Femur (tissue), 1 donor: ENCODE measurements at regions not wholly inside any gene's neighbourhood (a gene's known extent, or its start where the extent isn't known, plus 50 kb on each side); places are given as distances from the start of the nearest gene placed in this dataset.
A peak's percentile ranks its signal among the peaks of the same experiment; 100 is the strongest.

Experiments
- DNase-seq: peaks from one replicate; pipeline ENCODE4 v3.0.0-alpha.2; 2017

DNA sequence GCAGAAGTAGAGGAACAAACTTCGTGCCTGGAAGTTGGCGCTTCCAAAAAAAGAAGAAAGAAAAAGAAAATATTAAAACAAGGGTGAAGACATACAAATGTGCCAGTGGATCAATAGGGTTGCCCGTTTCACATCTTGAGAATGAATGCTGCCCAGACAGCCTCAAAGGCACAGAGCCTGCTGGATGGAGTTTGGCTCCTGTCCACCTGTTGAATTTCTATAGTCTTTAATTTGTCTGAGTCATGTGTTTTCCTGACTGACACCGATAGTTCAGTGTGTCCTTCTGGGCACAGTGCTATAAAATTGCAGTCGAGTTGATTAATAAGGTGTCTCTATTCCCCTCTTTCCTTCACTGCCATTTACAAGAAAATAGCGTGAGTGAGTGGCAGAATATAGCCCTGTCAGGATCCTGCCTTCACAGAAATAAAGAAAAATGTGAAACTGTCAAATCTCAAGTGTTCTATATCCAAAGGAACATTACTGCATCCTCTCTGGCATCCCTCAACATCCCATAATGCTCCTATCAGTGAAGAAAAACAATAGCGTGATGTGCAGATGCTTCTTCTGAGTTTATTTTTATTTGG is 471.3 kb upstream of the AUTS2 start:
- no peak for DNase-seq

DNA sequence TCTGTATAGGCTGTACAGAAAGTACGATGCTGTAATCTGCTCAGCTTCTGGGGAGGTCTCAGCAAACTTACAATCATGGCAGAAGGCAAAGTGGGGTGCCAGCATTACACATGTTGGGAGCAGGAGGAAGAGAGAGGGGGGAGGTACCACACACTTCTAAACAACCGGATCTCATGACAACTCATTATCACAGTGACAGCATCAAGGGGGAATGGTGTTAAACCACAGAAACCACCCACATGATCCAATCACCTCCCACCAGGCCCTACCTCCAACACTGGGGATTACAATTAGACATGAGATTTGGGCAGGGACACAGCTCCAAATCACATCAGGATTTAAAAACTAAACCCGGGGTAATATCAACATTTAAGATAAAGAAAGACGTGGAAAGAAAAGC is 468.8 kb upstream of the AUTS2 start:
- DNase-seq: no peak

- DNase-seq: no peak
Observed at GRCh38 chr7:69129951-69130350, 468.3 kb upstream of the AUTS2 start.

- no peak for DNase-seq
Observed at GRCh38 chr7:69130396-69130795, 467.9 kb upstream of the AUTS2 start.

GRCh38 chr7:69134316-69134715 is 464.0 kb upstream of the AUTS2 start:
- no peak for DNase-seq

DNA sequence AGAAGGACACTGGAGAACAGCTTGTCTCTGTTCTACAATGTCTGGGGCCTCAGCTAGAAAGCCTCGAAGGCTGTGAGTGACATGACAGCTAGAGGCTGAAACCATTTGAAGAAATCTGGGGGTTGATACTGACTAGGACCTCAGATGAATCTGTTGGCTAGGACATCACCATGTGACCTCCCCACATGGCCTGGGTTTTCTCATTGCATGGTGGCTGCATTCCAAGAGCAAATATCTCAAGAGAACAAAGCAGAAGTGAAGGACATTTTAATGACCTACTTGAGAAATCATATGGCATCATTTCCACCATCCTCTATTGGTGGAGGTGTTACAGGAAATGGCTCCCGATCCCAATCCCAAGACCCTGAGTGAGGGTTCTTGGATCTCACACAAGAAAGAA is 450.6 kb upstream of the AUTS2 start:
- DNase-seq: no peak

GRCh38 chr7:69149804-69150782 is 448.2 kb upstream of the AUTS2 start:
- DNase-seq: no peak

DNA sequence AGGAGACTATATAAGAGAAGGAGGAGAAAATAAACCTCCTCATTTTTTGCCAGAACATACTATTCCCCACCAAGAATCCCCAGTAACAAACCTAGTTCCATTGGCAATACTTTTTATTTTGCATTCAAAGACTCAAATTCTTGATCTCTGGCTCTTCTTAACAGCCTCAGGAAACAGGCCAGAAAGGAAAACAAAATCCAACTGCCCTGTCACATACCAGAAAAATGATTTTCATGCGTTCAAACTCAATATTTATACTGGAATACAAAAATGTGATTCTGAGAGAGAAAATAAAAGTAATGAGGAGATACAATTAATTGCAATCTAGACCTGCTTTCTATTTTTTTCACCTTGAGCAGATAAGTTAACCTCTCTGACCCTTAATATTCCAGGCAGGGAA is 435.9 kb upstream of the AUTS2 start:
- DNase-seq: no peak

- peak; percentile 53 for DNase-seq
Observed at GRCh38 chr7:69162931-69163670, 435.2 kb upstream of the AUTS2 start.

- DNase-seq: no peak
Observed at GRCh38 chr7:69166979-69167516, 431.2 kb upstream of the AUTS2 start.

DNA sequence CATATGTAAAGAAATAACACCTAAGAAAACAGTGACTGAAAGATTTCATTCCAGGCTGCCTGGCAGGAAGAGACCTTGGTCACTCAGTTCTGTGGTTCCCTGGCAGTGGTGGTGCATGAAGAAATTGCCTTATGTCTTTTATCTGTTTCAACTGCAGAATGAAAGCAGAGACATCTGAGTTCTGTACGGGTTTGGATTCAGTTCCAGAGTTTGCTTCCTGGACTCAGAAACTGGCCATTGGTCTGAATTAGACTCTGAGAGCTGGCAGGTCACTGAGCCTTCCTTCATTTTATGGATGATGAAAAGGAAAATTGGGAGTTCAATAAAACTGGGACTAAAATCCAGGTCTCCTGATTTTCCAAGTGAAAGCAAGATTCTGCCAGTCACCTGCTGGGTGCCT is 428.9 kb upstream of the AUTS2 start:
- no peak for DNase-seq

DNA sequence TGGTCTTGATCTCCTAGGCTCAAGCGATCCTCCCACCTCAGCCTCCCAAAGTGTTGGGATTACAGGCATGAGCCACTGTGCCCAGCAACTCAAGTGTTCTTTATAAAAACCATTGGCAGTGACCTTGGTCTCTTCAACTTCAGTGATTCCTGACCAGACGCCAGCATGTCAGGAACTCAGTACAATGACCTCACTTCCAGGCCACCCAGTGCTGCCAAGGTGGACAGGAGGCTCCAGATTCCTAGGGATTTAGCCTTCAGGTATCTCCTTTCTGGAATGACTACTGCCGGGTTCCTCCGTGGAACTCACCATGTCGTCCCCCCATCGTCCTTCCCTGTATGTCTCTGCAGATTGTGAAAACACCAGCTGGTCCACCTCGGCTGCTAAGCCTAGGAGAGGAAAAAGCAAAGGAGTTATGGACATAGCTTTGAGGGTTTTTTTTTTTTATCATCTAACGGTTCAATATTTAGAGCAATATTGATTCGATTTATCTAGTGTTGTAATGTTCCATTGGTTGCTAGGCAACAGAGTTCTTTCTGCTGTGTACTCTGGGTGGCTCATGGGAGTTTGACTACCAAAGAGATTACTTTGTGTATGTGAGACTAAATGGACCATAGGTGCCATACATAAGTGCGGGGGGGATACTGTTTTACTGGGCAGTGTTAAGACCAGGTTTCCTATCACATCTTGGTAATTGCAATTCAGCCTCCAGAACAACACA is 425.8 kb upstream of the AUTS2 start:
- DNase-seq: no peak

- DNase-seq: no peak
Observed at GRCh38 chr7:69173341-69173740, 424.9 kb upstream of the AUTS2 start.

DNA sequence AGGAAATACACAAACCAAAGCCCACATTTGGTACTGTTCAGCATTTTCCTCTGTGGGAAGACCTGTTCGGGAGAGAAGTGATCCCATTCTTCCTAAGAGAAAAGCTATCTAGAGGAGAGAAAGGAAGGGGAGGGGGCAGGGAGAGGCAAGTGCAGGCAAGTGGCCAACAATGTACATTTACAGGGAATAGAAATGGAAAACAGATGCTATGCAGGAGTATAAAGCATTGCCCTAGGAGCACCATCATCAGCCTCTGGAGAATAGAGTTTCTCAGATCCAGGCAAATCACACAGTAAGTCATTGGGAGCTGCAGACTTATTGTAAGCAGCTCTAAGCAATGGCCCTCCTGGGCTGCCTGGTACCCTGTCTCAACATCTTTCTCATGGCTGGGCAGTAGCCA is 424.4 kb upstream of the AUTS2 start:
- peak; percentile 39 for DNase-seq

DNA sequence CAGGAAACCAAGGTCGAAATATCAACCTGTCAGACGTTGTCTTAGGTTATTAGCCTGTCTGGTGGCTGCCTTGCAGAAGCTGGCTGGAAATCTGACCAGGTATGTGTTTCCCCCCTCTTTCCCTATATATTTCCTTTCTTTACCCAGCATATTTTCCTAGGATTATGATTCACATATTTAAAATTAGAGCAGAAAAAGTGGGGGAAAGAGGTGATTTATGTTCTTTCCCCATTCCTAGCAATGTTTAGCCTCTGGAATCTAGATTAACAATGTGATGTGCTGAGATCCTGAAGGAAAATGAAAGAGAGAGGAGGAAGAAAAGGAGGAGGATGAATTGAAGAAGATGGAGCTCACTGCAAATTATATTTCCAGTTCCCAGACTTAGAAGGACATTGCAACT is 421.4 kb upstream of the AUTS2 start:
- no peak for DNase-seq

DNA sequence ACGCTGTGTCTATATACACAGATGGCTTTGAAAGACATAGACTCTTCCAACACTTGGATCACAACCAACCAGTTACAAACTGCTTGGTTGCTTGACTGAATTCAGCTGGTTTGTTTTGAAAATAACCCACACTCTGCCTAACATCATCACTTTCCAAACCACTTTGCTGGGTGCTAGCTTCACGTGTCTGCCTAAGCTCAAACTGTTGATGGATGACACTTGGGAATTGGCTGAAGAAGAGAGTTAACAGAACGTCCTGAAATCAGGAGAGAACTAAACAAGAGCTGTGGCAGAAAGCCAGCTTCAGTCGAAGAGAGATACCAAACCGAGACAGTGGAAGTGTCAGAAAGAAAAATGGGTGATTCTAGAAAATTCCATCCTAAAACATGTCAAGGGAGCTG is 420.8 kb upstream of the AUTS2 start:
- DNase-seq: no peak

GRCh38 chr7:69177941-69178494 is 420.3 kb upstream of the AUTS2 start:
- no peak for DNase-seq

DNA sequence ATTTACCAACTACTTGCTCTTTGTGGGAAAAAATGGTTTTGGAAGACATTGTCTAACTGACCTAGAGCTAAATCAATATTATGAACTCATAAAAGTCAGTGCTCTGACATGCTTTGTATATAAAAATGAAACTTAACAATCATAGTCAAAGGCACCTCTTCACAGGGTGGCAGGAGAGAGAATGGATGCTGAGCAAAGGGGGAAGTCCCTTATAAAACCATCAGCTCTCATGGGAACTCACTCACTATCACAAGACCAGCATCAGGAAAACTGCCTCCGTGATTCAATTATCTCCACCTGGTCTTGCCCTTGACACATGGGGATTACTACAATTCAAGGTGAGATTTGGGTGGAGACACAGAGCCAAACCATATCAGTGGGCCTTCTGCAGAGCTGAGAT is 417.6 kb upstream of the AUTS2 start:
- no peak for DNase-seq

DNA sequence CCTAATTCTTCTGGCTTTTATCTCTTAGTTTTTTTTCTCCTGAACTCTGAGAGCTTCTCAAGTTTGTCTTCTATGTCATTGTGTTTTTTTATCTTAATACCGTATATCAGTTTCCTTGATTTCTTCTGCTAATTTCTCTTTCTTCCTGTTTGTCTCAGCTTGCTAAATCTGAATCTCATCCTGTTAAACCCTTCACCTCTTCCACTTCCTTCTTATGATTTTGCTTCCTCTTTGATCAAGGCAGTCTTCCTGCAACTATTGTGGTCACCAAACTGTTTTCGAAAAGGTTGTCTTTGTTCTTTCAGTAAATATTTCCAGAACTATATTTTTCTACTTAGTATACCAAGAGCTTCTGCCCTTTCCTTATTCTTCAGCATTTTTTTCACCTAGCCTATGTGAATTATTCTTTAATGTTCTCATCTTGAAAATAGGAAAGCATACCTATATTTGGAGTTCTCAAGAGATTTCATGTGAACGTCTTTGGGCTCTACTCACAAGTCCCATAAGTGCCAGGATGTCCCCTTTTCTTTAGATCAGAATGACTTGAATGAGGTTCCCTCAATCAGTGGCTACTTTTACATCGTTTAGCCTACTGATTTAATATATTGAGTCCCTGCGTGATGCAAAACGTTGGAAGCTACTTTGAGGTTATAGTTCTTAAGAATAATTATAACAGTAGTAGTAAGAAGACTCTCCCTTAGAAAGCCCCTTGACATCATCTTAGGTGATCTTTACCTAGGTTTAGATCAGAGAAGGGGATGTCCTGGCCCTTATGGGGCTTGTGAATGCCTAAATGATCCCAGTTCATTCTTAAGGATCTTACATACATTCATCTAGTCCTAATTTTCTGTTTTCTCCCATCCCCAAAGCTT is 415.4 kb upstream of the AUTS2 start:
- no peak for DNase-seq

DNA sequence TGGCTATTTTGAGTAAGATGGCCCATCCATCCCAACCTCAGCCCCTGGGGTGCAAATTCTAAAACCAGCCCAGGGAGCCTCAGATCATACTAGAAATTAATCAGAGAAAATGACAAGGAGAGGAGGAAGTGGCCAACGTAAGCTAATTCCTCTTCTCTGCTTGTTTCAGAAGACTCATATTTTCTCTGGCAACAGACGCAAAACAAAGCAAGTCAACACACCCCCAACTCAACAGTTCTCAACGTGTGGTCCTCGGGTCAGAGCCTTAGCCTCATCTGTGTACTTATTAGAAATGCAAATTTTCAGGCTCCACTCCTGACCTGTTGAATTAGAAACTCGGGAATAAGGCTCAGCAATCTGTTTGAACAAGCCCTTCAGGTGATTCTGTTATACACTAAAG is 413.9 kb upstream of the AUTS2 start:
- DNase-seq: no peak

GRCh38 chr7:69185170-69185569 is 413.1 kb upstream of the AUTS2 start:
- DNase-seq: no peak
